HG03066 (cell line): ENCODE measurements at regions not wholly inside any gene's neighbourhood (a gene's known extent, or its start where the extent isn't known, plus 50 kb on each side); places are given as distances from the start of the nearest gene placed in this dataset.

Source experiments
- ATAC-seq: cut with Tn5 transposase; IDR thresholded peaks from one replicate; pipeline ENCODE4 v1.9.1; 2021; ENCODE audit warnings: low read depth; ENCODE audit not compliant: unreplicated experiment

GRCh38 chr6:82072751-82073150 is 174.8 kb downstream of the IBTK start:
- ATAC-seq: no peak

- no peak for ATAC-seq
Measured at GRCh38 chr6:82072121-82072521, 175.4 kb downstream of the IBTK start.

GRCh38 chr6:82068721-82069120 is 178.8 kb downstream of the IBTK start:
- ATAC-seq: no peak

- peak; percentile 100 for ATAC-seq
Measured at GRCh38 chr6:82066991-82067411, 180.5 kb downstream of the IBTK start.

- ATAC-seq: no peak
Measured at GRCh38 chr6:82066196-82066595, 181.3 kb downstream of the IBTK start.

GRCh38 chr6:82063574-82063973 is 184.0 kb downstream of the IBTK start:
- no peak for ATAC-seq

- no peak for ATAC-seq
Measured at GRCh38 chr6:82062219-82062618, 185.3 kb downstream of the IBTK start.

- no peak for ATAC-seq
Measured at GRCh38 chr6:82057846-82058554, 189.5 kb downstream of the IBTK start.

GRCh38 chr6:82056567-82056966 is 191.0 kb downstream of the IBTK start:
- no peak for ATAC-seq

- no peak for ATAC-seq
Measured at GRCh38 chr6:82045965-82046756, 201.4 kb downstream of the IBTK start.

GRCh38 chr6:82040405-82041221 is 206.9 kb downstream of the IBTK start:
- ATAC-seq: peak; percentile 78

- ATAC-seq: no peak
Measured at GRCh38 chr6:82038631-82039030, 208.9 kb downstream of the IBTK start.

GRCh38 chr6:82035526-82035925 is 212.0 kb downstream of the IBTK start:
- no peak for ATAC-seq

- no peak for ATAC-seq
Measured at GRCh38 chr6:82033631-82034211, 213.8 kb downstream of the IBTK start.

GRCh38 chr6:82032444-82032843 is 215.1 kb downstream of the IBTK start:
- ATAC-seq: no peak

- no peak for ATAC-seq
Measured at GRCh38 chr6:82030761-82031503, 216.6 kb downstream of the IBTK start.

GRCh38 chr6:82030301-82030700 is 217.2 kb downstream of the IBTK start:
- no peak for ATAC-seq

GRCh38 chr6:82025271-82025670 is 222.3 kb downstream of the IBTK start:
- no peak for ATAC-seq

- no peak for ATAC-seq
Measured at GRCh38 chr6:82022614-82023129, 224.9 kb downstream of the IBTK start.

GRCh38 chr6:82017773-82018172 is 229.8 kb downstream of the IBTK start:
- ATAC-seq: no peak
